Stomach (tissue), 8 donors: ENCODE measurements at regions not wholly inside any gene's neighbourhood (a gene's known extent, or its start where the extent isn't known, plus 50 kb on each side); places are given as distances from the start of the nearest gene placed in this dataset.

Experiments used
- DNase-seq, 2 donors: peaks; one replicate each; pipeline versions ENCODE4 v3.0.0 to v3.0.0-alpha.2; 2013 to 2019
- H3K27ac ChIP-seq, 5 donors: fragments of 200-600 bp in 4 of 5; sonication (generic) in 4 of 5; one replicate each; pipeline ENCODE4 v1.5.1; 2013 to 2019; ENCODE audit warnings: mild to moderate bottlenecking in 1 of 5, moderate library complexity in 1 of 5
- H3K27me3 ChIP-seq, 3 donors: fragments of 200-600 bp; sonication (generic); one replicate each; pipeline ENCODE4 v1.5.1; 2017 to 2019; ENCODE audit warnings: mixed run types in 1 of 3
- H3K36me3 ChIP-seq, 4 donors: fragments of 200-600 bp; sonication (generic); 1 replicate in 3 of 4; 2 replicates in 1 of 4; pipeline ENCODE4 v1.5.1; 2016 to 2019
- H3K4me1 ChIP-seq, 4 donors: fragments of 200-600 bp; sonication (generic); one replicate each; pipeline ENCODE4 v1.5.1; 2016 to 2019
- H3K4me3 ChIP-seq, 4 donors: fragments of 200-600 bp; sonication (generic) in 3 of 4; one replicate each; pipeline ENCODE4 v1.5.1; 2016 to 2019; ENCODE audit warnings: mild to moderate bottlenecking in 1 of 4
- H3K9me3 ChIP-seq, 4 donors: fragments of 200-600 bp; sonication (generic); one replicate each; pipeline ENCODE4 v1.5.1; 2016 to 2019
- CTCF ChIP-seq, 7 experiments: fragments of 450-650 bp in 4 of 7; fragments of 200-600 bp in 3 of 7; sonication (generic) in 3 of 7; IDR thresholded peaks; one replicate each; pipeline ENCODE4 v1.5.1; 2016 to 2019; ENCODE audit warnings: antibody characterized with exemption in 7 of 7, control low read depth in 2 of 7, mild to moderate bottlenecking in 1 of 7
- EP300 ChIP-seq: sonication (generic); formaldehyde crosslinking; IDR thresholded peaks from one replicate; pipeline ENCODE4 v1.6.1; 2017; ENCODE audit warnings: antibody characterized with exemption
- POLR2A ChIP-seq, 4 donors: fragments of 450-650 bp; IDR thresholded peaks; one replicate each; pipeline ENCODE4 v1.6.1; 2016; ENCODE audit warnings: antibody characterized with exemption in 4 of 4, control low read depth in 2 of 4, mild to moderate bottlenecking in 1 of 4, moderate library complexity in 1 of 4
- POLR2AphosphoS5 ChIP-seq, 3 donors: sonication (generic); formaldehyde crosslinking; IDR thresholded peaks; one replicate each; pipeline ENCODE4 v1.6.1; 2016; ENCODE audit warnings: antibody characterized with exemption in 3 of 3
- WGBS, 5 donors: extraction: QIAGEN DNeasy Blood & Tissue Kit in 3 of 5; methylation state at CpG; one replicate each; pipeline versions ENCODE4 v1.1.5 to v1.1.7; 2013 to 2018; 5-methylcytosine and 5-hydroxymethylcytosine counted together
- intact Hi-C: fragments of 100-400 bp; cut with DNase I; formaldehyde crosslinking; loops from one replicate; pipeline ENCODE4 v1.15.1; 2023; ENCODE audit warnings: low total_unique reads
- donor health status: healthy with polysubstance abuse.
- donor health status: Bipolar disorder and iron deficiency.
- donor health status: healthy.

- H3K4me1 ChIP-seq, result peaks cover 0 to 11% (median 5%) of the 10 kb centered on the region in 4 donors
- intact Hi-C loops, result no loop called here
- H3K27ac ChIP-seq, result no peak overlapping the region
- no peaks in the 10 kb centered on the region for H3K9me3 ChIP-seq
- no peak for TF ChIP-seq POLR2AphosphoS5 (IDR thresholded peaks at IDR 0.05)
- no peak for TF ChIP-seq POLR2A (IDR thresholded peaks at IDR 0.05)
- TF ChIP-seq EP300, result no peak
- no peak overlapping the region for H3K4me3 ChIP-seq
- peak in 1 of 2 donors; percentile 15 for DNase-seq
- no peaks in the 10 kb centered on the region for H3K36me3 ChIP-seq
- 44 to 53% (median 46%) methylated on average over 3 of the region's 3 CpGs for WGBS, 5 donors
- H3K27me3 ChIP-seq, result no peaks in the 10 kb centered on the region
Observed at GRCh38 chr4:155094201-155094820, 114.1 kb upstream of the NPY2R start.

DNA sequence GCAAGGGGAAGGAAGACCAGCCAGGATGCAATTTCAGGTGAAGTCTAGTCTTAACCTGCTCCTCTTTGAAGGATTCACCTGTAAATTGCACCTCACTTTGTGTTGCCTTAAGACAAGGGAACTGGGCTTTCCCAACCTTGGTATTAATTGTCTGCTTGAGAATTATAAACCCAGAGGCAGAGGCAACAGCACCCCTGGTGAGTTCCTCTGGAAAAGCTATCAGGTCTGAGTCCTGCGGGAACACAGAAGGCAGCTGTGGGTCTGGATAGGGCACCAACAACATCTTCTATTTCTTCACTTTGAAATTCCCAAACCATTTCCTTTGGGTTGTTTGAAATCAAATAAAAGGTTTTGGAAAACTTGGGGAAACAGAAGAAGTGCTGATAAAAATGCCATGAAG lies 109.2 kb upstream of the NPY2R start:
- no peaks in the 10 kb centered on the region for H3K9me3 ChIP-seq
- WGBS, 5 donors, result 81 to 100% (median 85%) methylated on average over 1 of the region's 1 CpG
- no peak overlapping the region for H3K27ac ChIP-seq
- DNase-seq, result no peak
- no peaks in the 10 kb centered on the region for H3K36me3 ChIP-seq
- no peak overlapping the region for H3K4me3 ChIP-seq
- TF ChIP-seq POLR2A (IDR thresholded peaks at IDR 0.05) (no peak), EP300 (no peak), CTCF (IDR thresholded peaks at IDR 0.05) (no peak), POLR2AphosphoS5 (IDR thresholded peaks at IDR 0.05) (no peak)
- H3K27me3 ChIP-seq, result no peaks in the 10 kb centered on the region
- intact Hi-C loops, result no loop called here
- H3K4me1 ChIP-seq, result peaks cover 0 to 4% (median 2%) of the 10 kb centered on the region in 4 donors

DNA sequence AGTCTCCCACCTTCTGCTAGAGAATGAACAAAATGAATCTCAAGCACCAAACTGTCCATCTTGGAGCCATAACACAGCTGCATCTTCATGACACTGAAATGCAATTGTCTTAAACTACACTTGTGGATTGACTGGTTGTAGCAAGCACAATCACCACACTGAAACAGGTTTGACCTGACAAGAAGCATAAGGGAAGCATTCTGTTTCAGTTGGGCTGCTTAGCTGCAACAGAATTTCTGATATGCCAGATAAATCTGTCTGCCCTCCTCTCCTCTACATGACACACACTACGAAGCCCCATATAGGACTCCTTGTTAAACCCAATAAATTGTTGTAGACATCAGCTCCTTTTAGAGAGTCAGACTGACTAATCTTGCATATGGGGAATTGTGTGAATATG lies 101.8 kb upstream of the NPY2R start:
- Histone ChIP-seq H3K4me3 (no peak overlapping the region), H3K4me1 (no peaks in the 10 kb centered on the region), H3K27ac (no peak overlapping the region), H3K9me3 (no peaks in the 10 kb centered on the region), H3K27me3 (no peaks in the 10 kb centered on the region), H3K36me3 (no peaks in the 10 kb centered on the region)
- peak in 1 of 2 donors; percentile 13 for DNase-seq
- intact Hi-C loops, result no loop called here
- TF ChIP-seq POLR2A (IDR thresholded peaks at IDR 0.05) (no peak), EP300 (no peak), CTCF (IDR thresholded peaks at IDR 0.05) (no peak), POLR2AphosphoS5 (IDR thresholded peaks at IDR 0.05) (no peak)
- WGBS, 5 donors, result 58 to 78% (median 64%) methylated on average over 1 of the region's 1 CpG

- TF ChIP-seq CTCF (IDR thresholded peaks at IDR 0.05) (no peak), POLR2A (IDR thresholded peaks at IDR 0.05) (no peak), POLR2AphosphoS5 (IDR thresholded peaks at IDR 0.05) (no peak), EP300 (no peak)
Observed at GRCh38 chr4:155107059-155107458, 101.4 kb upstream of the NPY2R start.

GRCh38 chr4:155114790-155115189 lies 93.6 kb upstream of the NPY2R start:
- TF ChIP-seq CTCF (IDR thresholded peaks at IDR 0.05) (no peak), POLR2A (IDR thresholded peaks at IDR 0.05) (no peak), POLR2AphosphoS5 (IDR thresholded peaks at IDR 0.05) (no peak), EP300 (no peak)
- H3K9me3 ChIP-seq, result no peaks in the 10 kb centered on the region
- no peaks in the 10 kb centered on the region for H3K36me3 ChIP-seq
- H3K4me3 ChIP-seq, result no peak overlapping the region
- no peaks in the 10 kb centered on the region for H3K27me3 ChIP-seq
- DNase-seq, result no peak
- no peaks in the 10 kb centered on the region for H3K4me1 ChIP-seq
- intact Hi-C loops, result no loop called here
- no peak overlapping the region for H3K27ac ChIP-seq

More at GRCh38 chr4:155107059-155107458, 101.4 kb upstream of the NPY2R start:
- Histone ChIP-seq H3K4me1 (no peaks in the 10 kb centered on the region), H3K27me3 (no peaks in the 10 kb centered on the region), H3K9me3 (no peaks in the 10 kb centered on the region), H3K36me3 (no peaks in the 10 kb centered on the region), H3K27ac (no peak overlapping the region), H3K4me3 (no peak overlapping the region)
- 63 to 80% (median 70%) methylated on average over 3 of the region's 3 CpGs for WGBS, 5 donors
- intact Hi-C loops, result no loop called here
- no peak for DNase-seq
